Epithelial cell of proximal tubule (primary cell): ENCODE measurements at regions not wholly inside any gene's neighbourhood (a gene's known extent, or its start where the extent isn't known, plus 50 kb on each side); places are given as distances from the start of the nearest gene placed in this dataset.

Experiments used
- DNase-seq: peaks from one replicate; pipeline ENCODE4 v3.0.0-alpha.2; 2011; ENCODE audit warnings: low read depth
- H3K4me3 ChIP-seq: 2 replicates; pipeline ENCODE4 v1.5.1; 2011; ENCODE audit warnings: low read depth, mild to moderate bottlenecking, low read length
- CTCF ChIP-seq: conservative IDR thresholded peaks from 2 replicates; pipeline ENCODE4 v1.5.1; 2012; ENCODE audit warnings: low read depth, mild to moderate bottlenecking, low read length

- no peak for TF ChIP-seq CTCF
- no peak for DNase-seq
- H3K4me3 ChIP-seq = no peak overlapping the region
Measured at GRCh38 chr5:68538814-68539420, 323.4 kb downstream of the PIK3R1 start.

DNA sequence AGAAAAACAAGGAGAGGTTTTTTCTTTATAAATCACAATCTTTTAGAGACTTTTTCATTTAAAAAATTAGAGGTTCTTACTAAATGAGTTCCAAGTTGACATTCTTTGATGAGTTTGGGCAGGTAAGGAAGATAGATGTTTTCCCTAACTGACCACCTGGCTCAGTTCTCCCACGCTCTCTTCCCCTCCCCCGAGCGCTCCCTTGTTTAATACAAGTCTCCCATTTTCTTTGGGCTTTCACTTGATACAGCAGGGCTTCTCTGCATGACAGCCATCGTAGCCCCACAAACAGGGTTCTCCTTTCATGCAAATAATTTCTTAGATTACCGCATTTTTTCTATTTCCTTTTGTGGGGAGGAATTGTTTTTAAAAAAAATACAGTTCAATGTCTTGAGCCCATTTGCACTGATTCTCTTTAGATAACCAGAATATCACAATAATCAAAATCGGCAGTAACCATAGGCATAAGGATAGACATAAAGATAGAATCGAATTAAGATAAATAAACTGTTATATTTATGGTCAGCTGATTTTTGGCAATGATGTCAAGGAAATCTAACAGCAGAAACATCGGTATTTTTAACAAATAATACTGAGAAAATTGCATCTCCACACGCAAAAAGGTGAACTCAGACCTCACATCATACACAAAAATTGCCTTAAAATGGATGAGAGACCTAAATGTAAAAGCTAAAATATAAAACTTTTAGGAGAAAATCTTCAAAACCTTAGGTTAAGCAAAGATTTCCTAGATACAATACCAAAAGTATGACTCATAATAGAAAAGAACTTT lies 325.4 kb downstream of the PIK3R1 start:
- TF ChIP-seq CTCF = no peak
- DNase-seq = no peak
- no peak overlapping the region for H3K4me3 ChIP-seq

- no peak overlapping the region for H3K4me3 ChIP-seq
- TF ChIP-seq CTCF = no peak
- DNase-seq = no peak
Measured at GRCh38 chr5:68542207-68542606, 326.7 kb downstream of the PIK3R1 start.

DNA sequence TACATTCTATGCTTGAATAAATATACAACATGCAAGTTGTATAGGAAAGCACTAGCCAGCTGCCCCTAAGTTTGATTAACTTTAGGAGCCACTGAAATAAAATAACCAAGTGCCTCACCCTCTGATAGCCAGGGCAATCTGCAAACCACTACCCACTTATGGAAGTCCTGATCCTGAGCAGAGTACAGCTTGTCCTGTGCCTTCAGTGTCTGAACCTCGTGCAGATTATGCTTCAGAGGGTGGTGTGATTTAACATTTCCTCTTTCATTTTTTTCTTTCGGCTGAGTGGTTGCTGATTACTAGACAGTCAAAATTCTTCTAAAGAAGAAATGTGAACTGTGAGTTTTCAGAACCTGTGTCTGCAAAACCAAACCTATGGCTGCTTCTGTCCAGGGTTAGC lies 327.7 kb downstream of the PIK3R1 start:
- no peak for TF ChIP-seq CTCF
- no peak for DNase-seq
- H3K4me3 ChIP-seq = no peak overlapping the region

- TF ChIP-seq CTCF = no peak
- H3K4me3 ChIP-seq = no peak overlapping the region
- DNase-seq = no peak
Measured at GRCh38 chr5:68544091-68544647, 328.6 kb downstream of the PIK3R1 start.

GRCh38 chr5:68544648-68545552 lies 329.3 kb downstream of the PIK3R1 start:
- H3K4me3 ChIP-seq = no peak overlapping the region
- DNase-seq = peak; percentile 47

More at GRCh38 chr5:68544648-68545552, 329.3 kb downstream of the PIK3R1 start:
- no peak for TF ChIP-seq CTCF
